HG03378 (cell line): ENCODE measurements at regions not wholly inside any gene's neighbourhood (a gene's known extent, or its start where the extent isn't known, plus 50 kb on each side); places are given as distances from the start of the nearest gene placed in this dataset.

Experiments used
- ATAC-seq: cut with Tn5 transposase; IDR thresholded peaks from one replicate; pipeline ENCODE4 v1.9.1; 2021; ENCODE audit warnings: mild to moderate bottlenecking, moderate library complexity; ENCODE audit not compliant: unreplicated experiment

- no peak for ATAC-seq
Observed at GRCh38 chr12:125353871-125354270, 288.6 kb downstream of the AACS start.

- no peak for ATAC-seq
Observed at GRCh38 chr12:125355614-125356013, 290.4 kb downstream of the AACS start.

GRCh38 chr12:125356111-125356510, 290.9 kb downstream of the AACS start:
- no peak for ATAC-seq

GRCh38 chr12:125357561-125357960, 292.3 kb downstream of the AACS start:
- ATAC-seq: no peak

GRCh38 chr12:125360540-125360939, 295.3 kb downstream of the AACS start:
- no peak for ATAC-seq

- no peak for ATAC-seq
Observed at GRCh38 chr12:125371033-125371432, 305.8 kb downstream of the AACS start.

- ATAC-seq: no peak
Observed at GRCh38 chr12:125372085-125372484, 306.9 kb downstream of the AACS start.

- no peak for ATAC-seq
Observed at GRCh38 chr12:125373375-125373774, 308.1 kb downstream of the AACS start.

GRCh38 chr12:125376422-125376821, 311.2 kb downstream of the AACS start:
- no peak for ATAC-seq

GRCh38 chr12:125377093-125377492, 311.9 kb downstream of the AACS start:
- no peak for ATAC-seq

GRCh38 chr12:125381373-125381772, 316.1 kb downstream of the AACS start:
- ATAC-seq: no peak

- no peak for ATAC-seq
Observed at GRCh38 chr12:125382926-125383325, 317.7 kb downstream of the AACS start.

- no peak for ATAC-seq
Observed at GRCh38 chr12:125386652-125387051, 321.4 kb downstream of the AACS start.

- ATAC-seq: no peak
Observed at GRCh38 chr12:125387206-125387605, 322.0 kb downstream of the AACS start.

- no peak for ATAC-seq
Observed at GRCh38 chr12:125389061-125389697, 323.9 kb downstream of the AACS start.

- no peak for ATAC-seq
Observed at GRCh38 chr12:125393569-125393968, 328.3 kb downstream of the AACS start.

- ATAC-seq: no peak
Observed at GRCh38 chr12:125395583-125396215, 330.5 kb downstream of the AACS start.

GRCh38 chr12:125399489-125399888, 334.3 kb downstream of the AACS start:
- ATAC-seq: no peak

GRCh38 chr12:125402874-125403789, 337.9 kb downstream of the AACS start:
- no peak for ATAC-seq

- no peak for ATAC-seq
Observed at GRCh38 chr12:125403843-125404242, 338.6 kb downstream of the AACS start.

- ATAC-seq: peak; percentile 91
Observed at GRCh38 chr12:125406131-125406530, 340.9 kb downstream of the AACS start.

- no peak for ATAC-seq
Observed at GRCh38 chr12:125408718-125409117, 343.5 kb downstream of the AACS start.
